IMR-90 (cell line): ENCODE measurements at regions not wholly inside any gene's neighbourhood (a gene's known extent, or its start where the extent isn't known, plus 50 kb on each side); places are given as distances from the start of the nearest gene placed in this dataset.

Experiments used
- BHLHE40 ChIP-seq: fragments of 150-350 bp; IDR thresholded peaks from 2 replicates; pipeline ENCODE4 v1.6.1; 2016; ENCODE audit warnings: mild to moderate bottlenecking, low read depth, low read length
- CEBPB ChIP-seq: IDR thresholded peaks from 2 replicates; pipeline ENCODE4 v1.6.1; 2012; ENCODE audit warnings: low read depth, low read length, improper control_type of control experiment
- POLR2A ChIP-seq: IDR thresholded peaks from 2 replicates; pipeline ENCODE4 v1.6.1; 2012; ENCODE audit warnings: mild to moderate bottlenecking, low read depth, low read length
- RAD21 ChIP-seq: IDR thresholded peaks from 2 replicates; pipeline ENCODE4 v1.6.1; 2012; ENCODE audit warnings: low read length, improper control_type of control experiment
- RCOR1 ChIP-seq: IDR thresholded peaks from 2 replicates; pipeline ENCODE4 v1.6.1; 2012; ENCODE audit warnings: mild to moderate bottlenecking, low read length, improper control_type of control experiment; ENCODE audit not compliant: insufficient replicate concordance
- SMC3 ChIP-seq: fragments of 150-350 bp; IDR thresholded peaks from 2 replicates; pipeline ENCODE4 v1.6.1; 2016; ENCODE audit warnings: low read depth, mild to moderate bottlenecking, antibody characterized with exemption, low read length, moderate library complexity
- USF2 ChIP-seq: fragments of 150-350 bp; IDR thresholded peaks from 2 replicates; pipeline ENCODE4 v1.6.1; 2017; ENCODE audit warnings: mild to moderate bottlenecking, antibody characterized with exemption, low read length, low read depth
- TF ChIP-seq, protein P1 (sequence below): conservative IDR thresholded peaks from 2 replicates; pipeline ENCODE4 v1.5.1; 2012; ENCODE audit warnings: mild to moderate bottlenecking, low read depth, low read length, improper control_type of control experiment

DNA sequence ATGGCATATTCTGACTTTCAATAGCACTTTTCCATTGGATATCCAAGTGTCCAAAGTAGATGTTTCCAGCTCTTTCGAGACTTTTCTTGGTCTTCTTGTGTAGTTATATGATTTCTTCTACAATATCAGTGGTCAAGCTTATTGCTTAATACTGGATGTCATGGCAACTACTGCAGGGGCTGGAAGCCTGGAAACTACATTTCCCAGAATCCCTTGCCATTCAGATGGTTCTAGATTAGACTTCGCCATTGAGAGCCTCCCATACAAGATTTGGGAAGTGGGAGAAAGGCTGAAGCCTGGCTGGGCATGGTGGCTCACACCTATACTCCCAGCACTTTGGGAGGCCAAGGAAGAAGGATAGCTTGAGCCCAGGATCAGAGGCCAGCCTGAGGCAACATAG is 153.6 kb downstream of the C16orf95 start:
- TF ChIP-seq, protein P1, sequence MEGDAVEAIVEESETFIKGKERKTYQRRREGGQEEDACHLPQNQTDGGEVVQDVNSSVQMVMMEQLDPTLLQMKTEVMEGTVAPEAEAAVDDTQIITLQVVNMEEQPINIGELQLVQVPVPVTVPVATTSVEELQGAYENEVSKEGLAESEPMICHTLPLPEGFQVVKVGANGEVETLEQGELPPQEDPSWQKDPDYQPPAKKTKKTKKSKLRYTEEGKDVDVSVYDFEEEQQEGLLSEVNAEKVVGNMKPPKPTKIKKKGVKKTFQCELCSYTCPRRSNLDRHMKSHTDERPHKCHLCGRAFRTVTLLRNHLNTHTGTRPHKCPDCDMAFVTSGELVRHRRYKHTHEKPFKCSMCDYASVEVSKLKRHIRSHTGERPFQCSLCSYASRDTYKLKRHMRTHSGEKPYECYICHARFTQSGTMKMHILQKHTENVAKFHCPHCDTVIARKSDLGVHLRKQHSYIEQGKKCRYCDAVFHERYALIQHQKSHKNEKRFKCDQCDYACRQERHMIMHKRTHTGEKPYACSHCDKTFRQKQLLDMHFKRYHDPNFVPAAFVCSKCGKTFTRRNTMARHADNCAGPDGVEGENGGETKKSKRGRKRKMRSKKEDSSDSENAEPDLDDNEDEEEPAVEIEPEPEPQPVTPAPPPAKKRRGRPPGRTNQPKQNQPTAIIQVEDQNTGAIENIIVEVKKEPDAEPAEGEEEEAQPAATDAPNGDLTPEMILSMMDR = no peak
- TF ChIP-seq POLR2A (no peak), RAD21 (no peak), RCOR1 (no peak), BHLHE40 (no peak), CEBPB (peak; percentile 58; the same call in 1 of the 2 replicates), USF2 (no peak), SMC3 (no peak)
